Peyer's patch (tissue), 4 donors: ENCODE measurements at regions not wholly inside any gene's neighbourhood (a gene's known extent, or its start where the extent isn't known, plus 50 kb on each side); places are given as distances from the start of the nearest gene placed in this dataset.

Source experiments
- POLR2A ChIP-seq, 2 donors: fragments of 450-650 bp; IDR thresholded peaks; one replicate each; pipeline ENCODE4 v1.5.1; 2017; ENCODE audit warnings: antibody characterized with exemption in 2 of 2, mild to moderate bottlenecking in 2 of 2, moderate library complexity in 2 of 2
- TF ChIP-seq, protein P1 (sequence below), 6 experiments: fragments of 450-650 bp in 4 of 6; fragments of 200-600 bp in 2 of 6; sonication (generic) in 1 of 6; IDR thresholded peaks; one replicate each; pipeline ENCODE4 v1.5.1; 2017 to 2019; ENCODE audit warnings: antibody characterized with exemption in 6 of 6, mild to moderate bottlenecking in 3 of 6, moderate library complexity in 1 of 6

DNA sequence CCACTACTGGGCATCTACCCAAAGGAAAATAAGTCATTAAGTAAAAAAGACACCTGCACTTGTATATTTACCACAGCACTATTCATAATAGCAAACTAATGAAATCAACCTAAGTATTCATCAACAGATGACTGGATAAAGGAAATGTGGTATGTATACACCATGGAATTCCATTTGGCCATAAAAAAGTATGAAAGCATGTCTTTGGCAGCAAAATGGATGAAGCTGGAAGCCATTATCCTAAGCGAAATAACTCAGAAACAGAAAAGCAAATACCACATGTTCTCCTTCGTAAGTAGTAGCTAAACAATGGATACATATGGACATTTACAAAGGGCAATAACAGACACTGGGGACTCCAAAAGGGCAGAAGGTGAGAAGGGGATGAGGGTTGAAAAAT is 485.7 kb upstream of the BRINP3 start:
- TF ChIP-seq, protein P1, sequence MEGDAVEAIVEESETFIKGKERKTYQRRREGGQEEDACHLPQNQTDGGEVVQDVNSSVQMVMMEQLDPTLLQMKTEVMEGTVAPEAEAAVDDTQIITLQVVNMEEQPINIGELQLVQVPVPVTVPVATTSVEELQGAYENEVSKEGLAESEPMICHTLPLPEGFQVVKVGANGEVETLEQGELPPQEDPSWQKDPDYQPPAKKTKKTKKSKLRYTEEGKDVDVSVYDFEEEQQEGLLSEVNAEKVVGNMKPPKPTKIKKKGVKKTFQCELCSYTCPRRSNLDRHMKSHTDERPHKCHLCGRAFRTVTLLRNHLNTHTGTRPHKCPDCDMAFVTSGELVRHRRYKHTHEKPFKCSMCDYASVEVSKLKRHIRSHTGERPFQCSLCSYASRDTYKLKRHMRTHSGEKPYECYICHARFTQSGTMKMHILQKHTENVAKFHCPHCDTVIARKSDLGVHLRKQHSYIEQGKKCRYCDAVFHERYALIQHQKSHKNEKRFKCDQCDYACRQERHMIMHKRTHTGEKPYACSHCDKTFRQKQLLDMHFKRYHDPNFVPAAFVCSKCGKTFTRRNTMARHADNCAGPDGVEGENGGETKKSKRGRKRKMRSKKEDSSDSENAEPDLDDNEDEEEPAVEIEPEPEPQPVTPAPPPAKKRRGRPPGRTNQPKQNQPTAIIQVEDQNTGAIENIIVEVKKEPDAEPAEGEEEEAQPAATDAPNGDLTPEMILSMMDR (IDR thresholded peaks at IDR 0.05) = no peak
- no peak for TF ChIP-seq POLR2A (IDR thresholded peaks at IDR 0.05)
